AG10803 (cell line): ENCODE measurements at regions not wholly inside any gene's neighbourhood (a gene's known extent, or its start where the extent isn't known, plus 50 kb on each side); places are given as distances from the start of the nearest gene placed in this dataset.
"Not testable (repeated sequence)": the region's sequence is repeated elsewhere in the genome, so short reads cannot be mapped to it uniquely, and the experiment has no call there.

Experiments
- DNase-seq: peaks from one replicate; pipeline ENCODE4 v3.0.0; 2010; ENCODE audit warnings: low read depth
- H3K4me3 ChIP-seq: 2 replicates; pipeline ENCODE4 v1.5.1; 2011; ENCODE audit warnings: mild to moderate bottlenecking, low read length, control low read depth
- TF ChIP-seq, protein P1 (sequence below): conservative IDR thresholded peaks from 2 replicates; pipeline ENCODE4 v1.5.1; 2011; ENCODE audit warnings: mild to moderate bottlenecking, low read length, control low read depth, inconsistent platforms

DNA sequence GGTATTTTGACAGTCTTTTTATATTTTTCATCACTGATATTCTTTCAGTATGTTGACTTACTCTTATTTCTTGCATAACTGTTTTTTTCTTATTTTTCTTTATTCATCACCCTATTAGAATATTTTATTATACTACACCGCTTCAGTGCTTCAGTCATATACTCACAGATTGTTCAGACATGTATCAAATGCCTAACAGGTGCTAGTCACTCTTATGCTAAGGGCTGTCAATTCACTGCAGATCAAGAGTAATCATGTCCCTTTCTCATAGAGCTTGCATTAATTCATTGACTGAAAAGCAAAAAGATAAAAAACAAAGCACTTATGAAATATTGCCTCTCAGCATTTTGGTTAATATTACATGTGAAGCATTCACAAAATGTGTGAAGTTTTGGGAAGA, 1435.6 kb downstream of the STIM2 start:
- no peak for DNase-seq
- TF ChIP-seq, protein P1, sequence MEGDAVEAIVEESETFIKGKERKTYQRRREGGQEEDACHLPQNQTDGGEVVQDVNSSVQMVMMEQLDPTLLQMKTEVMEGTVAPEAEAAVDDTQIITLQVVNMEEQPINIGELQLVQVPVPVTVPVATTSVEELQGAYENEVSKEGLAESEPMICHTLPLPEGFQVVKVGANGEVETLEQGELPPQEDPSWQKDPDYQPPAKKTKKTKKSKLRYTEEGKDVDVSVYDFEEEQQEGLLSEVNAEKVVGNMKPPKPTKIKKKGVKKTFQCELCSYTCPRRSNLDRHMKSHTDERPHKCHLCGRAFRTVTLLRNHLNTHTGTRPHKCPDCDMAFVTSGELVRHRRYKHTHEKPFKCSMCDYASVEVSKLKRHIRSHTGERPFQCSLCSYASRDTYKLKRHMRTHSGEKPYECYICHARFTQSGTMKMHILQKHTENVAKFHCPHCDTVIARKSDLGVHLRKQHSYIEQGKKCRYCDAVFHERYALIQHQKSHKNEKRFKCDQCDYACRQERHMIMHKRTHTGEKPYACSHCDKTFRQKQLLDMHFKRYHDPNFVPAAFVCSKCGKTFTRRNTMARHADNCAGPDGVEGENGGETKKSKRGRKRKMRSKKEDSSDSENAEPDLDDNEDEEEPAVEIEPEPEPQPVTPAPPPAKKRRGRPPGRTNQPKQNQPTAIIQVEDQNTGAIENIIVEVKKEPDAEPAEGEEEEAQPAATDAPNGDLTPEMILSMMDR, result no peak

DNA sequence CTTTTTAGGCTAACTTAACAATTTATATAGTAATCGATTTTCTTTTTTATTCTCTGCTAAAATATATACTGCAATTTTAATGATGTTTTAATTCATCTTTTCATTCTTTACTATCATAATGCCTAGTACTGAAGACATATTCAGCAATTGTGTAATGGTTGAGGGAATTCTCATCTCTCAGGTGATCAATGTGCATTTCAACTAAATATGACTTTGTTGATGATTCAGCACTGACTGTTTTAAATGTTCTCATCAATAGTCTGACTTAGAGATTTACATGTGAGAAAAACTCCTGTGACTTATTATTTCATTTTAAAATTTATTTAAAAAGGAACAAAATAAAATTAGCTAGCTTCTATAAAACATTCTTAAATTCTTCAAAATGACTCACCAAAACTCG, 1450.3 kb downstream of the STIM2 start:
- no peak for DNase-seq
- H3K4me3 ChIP-seq, result no peak overlapping the region
- TF ChIP-seq, protein P1, result no peak

More for the DNA sequence above, 1435.6 kb downstream of the STIM2 start:
- no peak overlapping the region for H3K4me3 ChIP-seq

DNA sequence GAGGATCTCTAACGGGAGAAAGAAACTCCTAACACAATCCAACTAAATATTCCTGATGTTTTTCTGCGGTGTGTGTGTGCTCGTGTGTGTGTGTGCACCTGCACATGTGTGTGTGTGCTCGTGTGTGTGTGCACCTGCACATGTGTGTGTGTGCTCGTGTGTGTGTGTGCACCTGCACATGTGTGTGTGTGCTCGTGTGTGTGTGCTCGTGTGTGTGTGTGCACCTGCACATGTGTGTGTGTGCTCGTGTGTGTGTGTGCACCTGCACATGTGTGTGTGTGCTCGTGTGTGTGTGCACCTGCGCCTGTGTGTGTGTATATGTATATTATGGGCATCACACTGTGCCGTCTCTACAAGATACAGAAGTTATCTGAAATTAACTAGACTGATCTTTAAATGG, 1451.9 kb downstream of the STIM2 start:
- not testable (repeated sequence) for H3K4me3 ChIP-seq, DNase-seq

DNA sequence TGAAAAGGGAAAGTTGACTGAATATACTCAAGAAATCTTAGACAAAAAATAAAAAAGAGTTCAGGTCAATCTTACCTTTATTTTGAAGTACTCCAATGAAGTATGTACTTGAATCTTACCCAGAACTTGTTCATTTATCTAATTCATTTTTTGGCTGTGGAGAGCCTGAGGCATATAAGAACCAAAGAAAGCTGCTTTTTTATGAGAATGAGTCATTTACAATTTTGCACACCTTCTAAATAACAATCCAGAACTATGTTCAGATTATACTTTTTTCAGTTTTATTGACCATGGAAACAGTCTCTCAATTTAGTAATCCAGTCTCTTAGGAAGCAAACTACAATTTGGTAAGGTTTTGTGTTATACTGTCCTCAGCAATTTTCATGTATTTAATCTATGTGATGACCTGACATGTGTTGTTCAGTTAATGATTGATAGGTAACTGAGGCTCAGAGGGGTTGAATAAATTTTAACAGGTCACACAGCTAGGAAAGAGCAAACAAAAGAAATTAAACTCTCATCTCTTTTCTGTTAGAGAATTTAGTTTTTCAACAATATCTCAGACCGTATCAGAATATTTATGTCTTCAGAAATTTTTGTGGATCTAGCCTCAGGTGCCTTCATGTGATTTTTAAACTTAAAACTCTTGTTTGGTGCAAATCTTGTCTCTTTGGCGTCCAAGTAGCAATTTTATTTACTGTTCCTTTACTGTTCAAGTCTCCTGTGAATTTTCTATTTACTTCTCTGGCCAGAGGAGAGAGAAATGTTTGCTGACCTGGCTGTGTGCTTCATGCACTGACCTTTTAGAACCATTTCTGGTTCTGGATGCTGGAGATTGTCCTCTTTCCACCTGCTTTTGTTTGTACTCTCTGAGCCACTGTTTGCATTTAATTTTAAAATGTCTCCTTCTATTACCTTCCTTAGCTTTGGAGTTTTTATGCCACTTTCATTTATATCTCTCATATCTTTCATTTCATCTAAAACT, 1453.4 kb downstream of the STIM2 start:
- DNase-seq, result no peak
- no peak overlapping the region for H3K4me3 ChIP-seq
- TF ChIP-seq, protein P1, result no peak

DNA sequence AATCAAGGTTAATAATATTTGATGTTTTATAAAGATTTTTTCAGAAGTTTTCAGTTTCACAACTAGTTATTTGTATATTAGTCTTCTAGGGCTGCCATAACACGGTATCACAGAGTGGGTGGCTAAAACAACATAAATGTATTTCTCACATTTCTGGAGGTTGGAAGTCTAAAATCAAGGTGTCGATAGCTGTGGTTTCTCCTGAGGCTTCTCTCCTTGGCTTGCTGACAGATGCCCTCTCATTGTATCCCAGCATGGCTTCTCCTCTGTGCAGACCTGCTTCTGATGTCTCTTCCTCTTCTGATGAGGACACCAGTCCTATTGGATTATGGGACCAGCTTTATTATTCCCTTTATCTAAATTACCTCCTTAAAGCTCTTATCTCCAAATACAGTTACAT, 1456.6 kb downstream of the STIM2 start:
- TF ChIP-seq, protein P1, result no peak
- no peak for DNase-seq
- H3K4me3 ChIP-seq, result no peak overlapping the region

DNA sequence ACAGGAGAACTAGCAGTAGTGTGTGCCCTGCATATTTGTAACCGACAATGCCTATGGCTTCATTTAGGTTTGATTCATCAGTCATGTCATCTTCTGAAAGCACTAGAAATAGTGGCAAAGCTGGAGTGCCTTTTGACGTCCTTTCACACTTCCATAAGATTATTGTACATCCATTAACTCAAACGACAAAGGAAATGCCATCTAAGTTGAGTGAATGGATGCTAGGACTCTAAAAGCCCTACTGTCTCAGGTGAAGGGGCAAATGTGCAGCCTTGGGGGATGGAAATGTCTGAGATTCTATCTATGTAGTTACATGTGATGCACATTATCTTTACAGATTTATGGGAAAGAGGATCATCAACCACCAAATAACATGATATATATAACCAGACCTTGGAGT, 1473.6 kb downstream of the STIM2 start:
- DNase-seq, result no peak
- TF ChIP-seq, protein P1, result no peak

DNA sequence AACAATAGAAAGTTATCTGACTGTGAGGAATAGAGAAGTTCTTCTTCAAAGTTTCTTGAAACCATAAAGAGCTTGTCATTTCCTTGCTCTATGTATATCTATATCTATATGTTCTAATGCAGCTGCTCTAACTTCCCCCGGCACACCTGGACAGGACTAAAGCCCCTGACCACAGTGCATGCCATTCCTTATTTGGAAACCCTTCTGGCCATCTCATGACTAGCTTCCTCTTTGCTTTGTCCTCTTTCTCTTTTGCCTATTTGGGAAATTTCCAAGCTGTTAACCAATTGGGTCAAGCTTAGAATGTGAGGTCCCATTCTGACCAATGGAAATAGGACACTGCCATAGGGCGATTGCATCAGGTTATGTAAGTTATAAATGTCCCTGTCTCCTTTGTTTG, 1481.1 kb downstream of the STIM2 start:
- H3K4me3 ChIP-seq, result no peak overlapping the region
- TF ChIP-seq, protein P1, result no peak
- no peak for DNase-seq

More for the DNA sequence above, 1473.6 kb downstream of the STIM2 start:
- H3K4me3 ChIP-seq, result no peak overlapping the region
